HCT116 (cell line): ENCODE measurements at regions not wholly inside any gene's neighbourhood (a gene's known extent, or its start where the extent isn't known, plus 50 kb on each side); places are given as distances from the start of the nearest gene placed in this dataset.

Experiments
- ATAC-seq: fragments of 200-7000 bp; cut with Tn5 transposase; 2 replicates; pipeline ENCODE4 v1.9.1; 2020; ENCODE audit warnings: mild to moderate bottlenecking, moderate library complexity
- BruUV-seq: library from RNA; stranded (reverse); fragments of 400-500 nt; replicated peaks from 2 replicates; lab custom pipeline; 2021; lab: Mats Ljungman, UMichigan
- CTCF ChIA-PET: fragments of 300-600 bp; sonication (Branson Sonifier 250); formaldehyde crosslinking; loops from one replicate; lab custom pipeline; 2021; ENCODE audit warnings: antibody characterized with exemption; lab: Charles Lee
- POLR2A ChIA-PET: fragments of 300-600, 350-600 bp; sonication (Branson Sonifier 250); formaldehyde crosslinking; loops from one replicate; lab custom pipeline; 2021; ENCODE audit warnings: antibody characterized with exemption; lab: Charles Lee
- RAD21 ChIA-PET, 2 experiments: fragments of 300-600 bp; sonication (Branson Sonifier 250); formaldehyde crosslinking; loops; one replicate each; lab custom pipeline; 2023; ENCODE audit warnings: low total read pairs in 2 of 2; ENCODE audit not compliant: uncharacterized antibody in 2 of 2, unreplicated experiment in 2 of 2, low non-redundant PET in 1 of 2; lab: Charles Lee
- DNase-seq: peaks from one replicate; pipeline ENCODE4 v3.0.0-alpha.2; 2010; ENCODE audit warnings: low read depth, low spot score
- H2AFZ ChIP-seq: fragments of 200-600 bp; shearing (Covaris generic), sonication (generic); 2 replicates; pipeline ENCODE4 v1.6.1; 2017; ENCODE audit warnings: low read depth, mixed run types, mixed read lengths, antibody characterized with exemption, low read length; ENCODE audit not compliant: poor library complexity, severe bottlenecking
- H3K27ac ChIP-seq: 2 replicates; pipeline ENCODE4 v1.5.1; 2012; ENCODE audit warnings: low read depth, low read length
- H3K27me3 ChIP-seq: fragments of 200-600 bp; sonication (generic); 2 replicates; pipeline ENCODE4 v1.6.1; 2016; ENCODE audit warnings: mixed run types, low read length, mixed read lengths; ENCODE audit not compliant: insufficient read depth
- H3K36me3 ChIP-seq, 2 experiments: fragments of 200-500 bp in 1 of 2; fragments of 200-600 bp in 1 of 2; sonication (Bioruptor generic) in 1 of 2; sonication (generic) in 1 of 2; 2 replicates each; pipeline versions ENCODE4 v1.5.1 to v1.6.1; 2014 to 2016; ENCODE audit warnings: low read length in 2 of 2, inconsistent platforms in 1 of 2, mixed read lengths in 1 of 2, mixed run types in 1 of 2; ENCODE audit not compliant: insufficient read depth in 2 of 2, control insufficient read depth in 1 of 2
- H3K4me1 ChIP-seq, 2 experiments: fragments of 200-600 bp in 1 of 2; sonication (generic) in 1 of 2; 2 replicates each; pipeline versions ENCODE4 v1.5.1 to v1.6.1; 2012 to 2017; ENCODE audit warnings: low read length in 2 of 2, inconsistent platforms in 1 of 2, mild to moderate bottlenecking in 1 of 2, mixed read lengths in 1 of 2, mixed run types in 1 of 2, moderate library complexity in 1 of 2; ENCODE audit not compliant: insufficient read depth in 2 of 2, control insufficient read depth in 1 of 2
- H3K4me2 ChIP-seq: fragments of 200-600 bp; sonication (generic); 2 replicates; pipeline ENCODE4 v1.6.1; 2017; ENCODE audit warnings: mixed run types, low read length, mixed read lengths
- H3K4me3 ChIP-seq, 2 experiments: fragments of 200-600 bp in 1 of 2; sonication (generic) in 1 of 2; replicated peaks in 1 of 2; 2 replicates each; pipeline ENCODE4 v1.5.1; 2011 to 2016; ENCODE audit warnings: low read length in 2 of 2, control low read depth in 1 of 2, low read depth in 1 of 2, mild to moderate bottlenecking in 1 of 2, mixed read lengths in 1 of 2, mixed run types in 1 of 2
- H3K79me2 ChIP-seq: fragments of 200-600 bp; sonication (generic); 2 replicates; pipeline ENCODE4 v1.6.1; 2017; ENCODE audit warnings: mild to moderate bottlenecking, mixed run types, low read length, moderate library complexity, mixed read lengths; ENCODE audit not compliant: insufficient read depth
- H3K9ac ChIP-seq: fragments of 200-600 bp; sonication (generic); 2 replicates; pipeline ENCODE4 v1.6.1; 2016; ENCODE audit warnings: low read length, mixed read lengths
- H3K9me2 ChIP-seq: fragments of 200-600 bp; sonication (generic), shearing (Covaris generic); 2 replicates; pipeline ENCODE4 v1.6.1; 2017; ENCODE audit warnings: mixed run types, mild to moderate bottlenecking, moderate library complexity; ENCODE audit not compliant: insufficient read depth
- H3K9me3 ChIP-seq, 2 experiments: fragments of 200-500 bp in 1 of 2; fragments of 200-600 bp in 1 of 2; sonication (Bioruptor generic) in 1 of 2; sonication (generic) in 1 of 2; 2 replicates each; pipeline ENCODE4 v1.6.1; 2014 to 2017; ENCODE audit warnings: low read length in 2 of 2, mixed read lengths in 2 of 2, inconsistent platforms in 1 of 2, low read depth in 1 of 2, mild to moderate bottlenecking in 1 of 2, mixed run types in 1 of 2, moderate library complexity in 1 of 2; ENCODE audit not compliant: control insufficient read depth in 1 of 2, insufficient read depth in 1 of 2
- H4K20me1 ChIP-seq: fragments of 200-600 bp; sonication (generic), shearing (Covaris generic); 2 replicates; pipeline ENCODE4 v1.6.1; 2017; ENCODE audit warnings: mixed run types, mild to moderate bottlenecking, moderate library complexity; ENCODE audit not compliant: insufficient read depth
- EGR1 ChIP-seq: IDR thresholded peaks from 2 replicates; pipeline ENCODE4 v1.6.1; 2012; ENCODE audit warnings: low read depth
- ELF1 ChIP-seq: IDR thresholded peaks from 2 replicates; pipeline ENCODE4 v1.6.1; 2012; ENCODE audit warnings: low read depth, borderline replicate concordance
- EZH2phosphoT487 ChIP-seq: fragments of 200-600 bp; IDR thresholded peaks from 2 replicates; pipeline ENCODE4 v1.6.1; 2018; ENCODE audit warnings: antibody characterized with exemption, borderline replicate concordance
- JUND ChIP-seq: IDR thresholded peaks from 2 replicates; pipeline ENCODE4 v1.6.1; 2012
- POLR2AphosphoS5 ChIP-seq: IDR thresholded peaks from 2 replicates; pipeline ENCODE4 v1.6.1; 2011; ENCODE audit warnings: mild to moderate bottlenecking, low read depth, low read length, moderate library complexity
- SP1 ChIP-seq: IDR thresholded peaks from 2 replicates; pipeline ENCODE4 v1.6.1; 2012; ENCODE audit warnings: low read depth
- SRF ChIP-seq: IDR thresholded peaks from 2 replicates; pipeline ENCODE4 v1.6.1; 2012; ENCODE audit warnings: low read depth
- TCF7L2 ChIP-seq: IDR thresholded peaks from 2 replicates; pipeline ENCODE4 v1.7.0; 2011; ENCODE audit warnings: borderline replicate concordance, inconsistent platforms; ENCODE audit not compliant: insufficient read depth, insufficient read length; ENCODE audit errors: extremely low read depth
- ZFX ChIP-seq: fragments of 450-650 bp; IDR thresholded peaks from 2 replicates; pipeline ENCODE4 v1.6.1; 2017
- intact Hi-C: fragments of 100-400 bp; cut with micrococcal nuclease; formaldehyde crosslinking; loops from 2 replicates; pipeline ENCODE4 v1.10.0; 2022
- TF ChIP-seq, protein P1 (sequence below): IDR thresholded peaks from 2 replicates; pipeline ENCODE4 v1.6.1; 2012
- TF ChIP-seq, protein P2 (sequence below), 3 experiments: fragments of 200-600 bp in 1 of 3; sonication (generic) in 1 of 3; IDR thresholded peaks in 2 of 3; conservative IDR thresholded peaks in 1 of 3; 2 replicates each; pipeline ENCODE4 v1.5.1; 2012 to 2017; ENCODE audit warnings: low read depth in 2 of 3, low read length in 2 of 3, antibody characterized with exemption in 1 of 3, borderline replicate concordance in 1 of 3, control low read depth in 1 of 3, mild to moderate bottlenecking in 1 of 3, mixed read lengths in 1 of 3, mixed run types in 1 of 3, moderate library complexity in 1 of 3; ENCODE audit not compliant: insufficient read depth in 1 of 3
- TF ChIP-seq, protein P3 (sequence below): IDR thresholded peaks from 2 replicates; pipeline ENCODE4 v1.6.1; 2011; ENCODE audit warnings: mild to moderate bottlenecking, low read length, moderate library complexity; ENCODE audit not compliant: insufficient replicate concordance; ENCODE audit errors: extremely low read depth

DNA sequence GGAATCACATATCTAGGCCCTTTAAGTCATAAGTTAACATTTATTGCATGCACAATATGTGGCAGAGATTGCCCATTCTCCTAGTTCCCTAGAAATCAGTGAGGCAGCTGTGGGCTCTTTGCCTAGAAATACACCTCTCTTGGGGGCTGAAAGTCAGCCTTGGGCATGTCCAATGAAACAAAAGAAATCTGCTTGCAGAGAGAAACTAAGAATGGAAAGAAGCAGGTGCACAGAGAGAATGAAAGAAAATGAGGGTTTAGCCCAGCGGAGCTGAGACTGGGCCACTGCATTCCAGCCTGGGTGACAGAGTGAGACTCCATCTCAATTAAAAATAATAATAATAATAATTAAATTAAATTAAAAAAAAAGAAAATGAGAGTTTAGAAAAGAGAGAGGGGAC lies 57.3 kb upstream of the DAB2 start:
- RAD21 ChIA-PET = no interaction called here
- ATAC-seq = no peak
- no peak overlapping the region for H3K4me3 ChIP-seq
- TF ChIP-seq EGR1 = no peak
- TF ChIP-seq, protein P1, sequence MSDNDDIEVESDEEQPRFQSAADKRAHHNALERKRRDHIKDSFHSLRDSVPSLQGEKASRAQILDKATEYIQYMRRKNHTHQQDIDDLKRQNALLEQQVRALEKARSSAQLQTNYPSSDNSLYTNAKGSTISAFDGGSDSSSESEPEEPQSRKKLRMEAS = no peak
- no peak for TF ChIP-seq TCF7L2
- no peak for TF ChIP-seq SP1
- TF ChIP-seq, protein P2, sequence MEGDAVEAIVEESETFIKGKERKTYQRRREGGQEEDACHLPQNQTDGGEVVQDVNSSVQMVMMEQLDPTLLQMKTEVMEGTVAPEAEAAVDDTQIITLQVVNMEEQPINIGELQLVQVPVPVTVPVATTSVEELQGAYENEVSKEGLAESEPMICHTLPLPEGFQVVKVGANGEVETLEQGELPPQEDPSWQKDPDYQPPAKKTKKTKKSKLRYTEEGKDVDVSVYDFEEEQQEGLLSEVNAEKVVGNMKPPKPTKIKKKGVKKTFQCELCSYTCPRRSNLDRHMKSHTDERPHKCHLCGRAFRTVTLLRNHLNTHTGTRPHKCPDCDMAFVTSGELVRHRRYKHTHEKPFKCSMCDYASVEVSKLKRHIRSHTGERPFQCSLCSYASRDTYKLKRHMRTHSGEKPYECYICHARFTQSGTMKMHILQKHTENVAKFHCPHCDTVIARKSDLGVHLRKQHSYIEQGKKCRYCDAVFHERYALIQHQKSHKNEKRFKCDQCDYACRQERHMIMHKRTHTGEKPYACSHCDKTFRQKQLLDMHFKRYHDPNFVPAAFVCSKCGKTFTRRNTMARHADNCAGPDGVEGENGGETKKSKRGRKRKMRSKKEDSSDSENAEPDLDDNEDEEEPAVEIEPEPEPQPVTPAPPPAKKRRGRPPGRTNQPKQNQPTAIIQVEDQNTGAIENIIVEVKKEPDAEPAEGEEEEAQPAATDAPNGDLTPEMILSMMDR (IDR thresholded peaks at IDR 0.05 in 2 of 3, conservative IDR thresholded peaks at IDR 0.05 in 1 of 3; ENCODE audit: borderline replicate concordance in 1 of 3, insufficient read depth in 1 of 3, low read depth in 2 of 3, low read length in 2 of 3) = no peak
- no peak for TF ChIP-seq ZFX
- TF ChIP-seq, protein P3, sequence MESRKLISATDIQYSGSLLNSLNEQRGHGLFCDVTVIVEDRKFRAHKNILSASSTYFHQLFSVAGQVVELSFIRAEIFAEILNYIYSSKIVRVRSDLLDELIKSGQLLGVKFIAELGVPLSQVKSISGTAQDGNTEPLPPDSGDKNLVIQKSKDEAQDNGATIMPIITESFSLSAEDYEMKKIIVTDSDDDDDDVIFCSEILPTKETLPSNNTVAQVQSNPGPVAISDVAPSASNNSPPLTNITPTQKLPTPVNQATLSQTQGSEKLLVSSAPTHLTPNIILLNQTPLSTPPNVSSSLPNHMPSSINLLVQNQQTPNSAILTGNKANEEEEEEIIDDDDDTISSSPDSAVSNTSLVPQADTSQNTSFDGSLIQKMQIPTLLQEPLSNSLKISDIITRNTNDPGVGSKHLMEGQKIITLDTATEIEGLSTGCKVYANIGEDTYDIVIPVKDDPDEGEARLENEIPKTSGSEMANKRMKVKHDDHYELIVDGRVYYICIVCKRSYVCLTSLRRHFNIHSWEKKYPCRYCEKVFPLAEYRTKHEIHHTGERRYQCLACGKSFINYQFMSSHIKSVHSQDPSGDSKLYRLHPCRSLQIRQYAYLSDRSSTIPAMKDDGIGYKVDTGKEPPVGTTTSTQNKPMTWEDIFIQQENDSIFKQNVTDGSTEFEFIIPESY = no peak
- no peak for TF ChIP-seq ELF1
- TF ChIP-seq SRF = no peak
- TF ChIP-seq JUND = no peak
- no peak for TF ChIP-seq EZH2phosphoT487
- no peak for TF ChIP-seq POLR2AphosphoS5
- TF ChIP-seq, all 23 proteins: peak for 0
- no TSS peak for BruUV-seq
- no peak overlapping the region for H3K27ac ChIP-seq
- intact Hi-C loops = no loop called here
- POLR2A ChIA-PET = no interaction called here
- H3K9me3 ChIP-seq = no peaks in the 10 kb centered on the region
- no peak overlapping the region for H3K9ac ChIP-seq
- H3K4me1 ChIP-seq = no peaks in the 10 kb centered on the region
- H4K20me1 ChIP-seq = no peaks in the 10 kb centered on the region
- no peak for DNase-seq
- H3K36me3 ChIP-seq = no peaks in the 10 kb centered on the region
- CTCF ChIA-PET = no interaction called here
- no peak overlapping the region for H3K4me2 ChIP-seq
- no peaks in the 10 kb centered on the region for H3K79me2 ChIP-seq
- H3K9me2 ChIP-seq = no peaks in the 10 kb centered on the region
- H2AFZ ChIP-seq = no peak overlapping the region
- no peaks in the 10 kb centered on the region for H3K27me3 ChIP-seq
